RCC 7860 (cell line): ENCODE measurements at regions not wholly inside any gene's neighbourhood (a gene's known extent, or its start where the extent isn't known, plus 50 kb on each side); places are given as distances from the start of the nearest gene placed in this dataset.
"Not testable (repeated sequence)": the region's sequence is repeated elsewhere in the genome, so short reads cannot be mapped to it uniquely, and the experiment has no call there.

ENCODE experiments used
- DNase-seq: peaks from one replicate; pipeline ENCODE4 v3.0.0-alpha.2; 2015; ENCODE audit warnings: low spot score
- FAIRE-seq: peaks from 2 replicates; lab custom pipeline; 2012; peaks lifted over from hg19 to GRCh38; lab: Jason Lieb, UNC

GRCh38 chr3:177646749-177647148, 449.5 kb upstream of the TBL1XR1 start:
- FAIRE-seq, result no peak
- DNase-seq, result no peak

DNA sequence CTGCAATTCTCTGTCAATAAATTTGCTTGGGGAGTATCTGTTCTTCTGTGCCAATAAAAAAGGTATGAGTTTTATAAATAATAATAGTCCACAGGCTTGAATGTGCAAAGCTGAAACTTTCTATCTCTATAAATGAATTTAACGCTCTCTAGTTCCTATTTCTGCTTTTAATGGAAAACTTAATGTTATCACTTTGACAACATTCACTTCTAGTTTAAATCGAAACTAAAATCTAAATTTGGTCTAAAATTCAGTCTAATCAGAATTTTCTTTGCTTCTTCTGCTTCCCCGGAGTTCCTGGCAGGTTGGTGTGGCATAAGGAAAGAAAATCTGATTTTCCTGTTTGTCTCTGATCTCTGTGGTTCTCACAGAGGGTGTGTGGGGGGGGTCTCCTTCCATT, 450.1 kb upstream of the TBL1XR1 start:
- no peak for DNase-seq
- no peak for FAIRE-seq

DNA sequence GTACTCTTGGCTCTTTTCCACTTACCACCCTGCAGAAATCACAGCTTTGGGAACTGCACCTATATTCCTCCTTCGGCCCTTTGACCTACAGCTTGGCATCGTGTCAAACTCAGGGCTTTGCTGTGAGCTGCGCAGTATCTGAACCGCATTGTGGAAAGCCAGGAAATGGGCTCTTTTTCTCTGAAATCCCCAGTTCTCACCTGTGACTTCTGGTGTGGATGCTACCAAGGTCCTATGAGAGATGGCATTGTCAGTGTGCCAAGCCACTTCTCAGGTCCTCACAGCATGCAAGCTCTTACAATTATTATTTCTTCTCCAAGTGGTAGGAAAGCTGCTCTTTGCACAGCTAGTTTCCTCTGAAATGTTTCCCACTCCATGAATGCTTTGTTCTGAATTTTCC, 450.6 kb upstream of the TBL1XR1 start:
- DNase-seq (no peak), FAIRE-seq (no peak)

GRCh38 chr3:177652556-177653291, 455.4 kb upstream of the TBL1XR1 start:
- DNase-seq (no peak), FAIRE-seq (no peak)

- no peak for DNase-seq
- FAIRE-seq, result no peak
Observed at GRCh38 chr3:177657243-177657642, 460.0 kb upstream of the TBL1XR1 start.

GRCh38 chr3:177658354-177658753, 461.1 kb upstream of the TBL1XR1 start:
- peak; percentile 89 for FAIRE-seq
- DNase-seq, result peak; percentile 54

DNA sequence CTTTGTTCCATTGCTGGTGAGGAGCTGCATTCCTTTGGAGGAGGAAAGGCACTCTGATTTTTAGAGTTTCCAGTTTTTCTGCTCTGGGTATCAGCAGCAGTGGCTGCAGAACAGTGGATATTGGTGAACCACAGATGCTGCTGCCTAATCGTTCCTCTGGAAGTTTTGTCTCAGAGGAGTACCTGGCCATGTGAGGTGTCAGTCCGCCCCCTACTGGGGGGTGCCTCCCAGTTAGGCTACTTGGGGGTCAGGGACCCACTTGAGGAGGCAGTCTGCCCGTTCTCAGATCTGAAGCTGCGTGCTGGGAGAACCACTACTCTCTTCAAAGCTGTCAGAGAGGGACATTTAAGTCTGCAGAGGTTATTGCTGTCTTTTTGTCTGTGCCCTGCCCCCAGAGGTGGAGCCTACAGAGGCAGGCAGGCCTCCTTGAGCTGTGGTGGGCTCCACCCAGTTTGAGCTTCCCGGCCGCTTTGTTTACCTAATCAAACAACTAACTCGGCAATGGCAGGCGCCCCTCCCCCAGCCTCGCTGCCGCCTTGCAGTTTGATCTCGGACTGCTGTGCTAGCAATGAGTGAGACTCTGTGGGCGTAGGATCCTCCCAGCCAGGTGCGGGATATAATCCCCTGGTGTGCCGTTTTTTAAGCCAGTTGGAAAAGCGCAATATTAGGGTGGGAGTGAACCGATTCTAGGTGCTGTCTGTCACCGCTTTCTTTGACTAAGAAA, 467.3 kb upstream of the TBL1XR1 start:
- not testable (repeated sequence) for FAIRE-seq

DNA sequence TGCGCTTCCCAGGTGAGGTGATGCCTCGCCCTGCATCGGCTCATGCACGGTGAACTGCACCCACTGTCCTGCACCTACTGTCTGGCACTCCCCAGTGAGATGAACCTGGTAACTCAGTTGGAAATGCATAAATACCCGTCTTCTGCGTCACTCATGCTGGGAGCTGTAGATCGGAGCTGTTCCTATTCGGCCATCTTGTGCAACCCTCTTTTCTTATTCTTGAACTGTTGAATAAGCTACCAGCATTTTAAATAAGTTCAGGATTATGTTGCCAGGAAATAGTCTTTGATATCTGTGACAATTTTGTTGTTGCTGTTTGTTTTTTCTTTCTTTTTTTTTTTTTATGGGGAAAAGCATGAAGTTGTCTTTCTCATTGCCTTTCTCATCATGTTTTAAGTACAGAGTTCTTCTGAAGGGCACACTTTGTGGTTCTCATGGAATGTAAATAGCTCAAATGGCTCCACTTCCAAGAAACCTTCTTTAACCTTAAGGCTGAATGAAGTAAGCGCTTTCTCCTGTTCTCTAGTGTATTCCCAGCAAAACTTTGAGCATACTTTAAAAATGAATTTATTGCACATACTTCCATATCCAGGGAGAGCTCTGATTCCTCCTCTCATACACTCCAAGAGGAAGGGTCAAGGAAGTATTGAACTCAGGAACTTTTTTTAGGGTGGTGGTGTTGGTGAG, 468.0 kb upstream of the TBL1XR1 start:
- no peak for FAIRE-seq
- no peak for DNase-seq

More for the DNA sequence above, 467.3 kb upstream of the TBL1XR1 start:
- DNase-seq, result not testable (repeated sequence)

DNA sequence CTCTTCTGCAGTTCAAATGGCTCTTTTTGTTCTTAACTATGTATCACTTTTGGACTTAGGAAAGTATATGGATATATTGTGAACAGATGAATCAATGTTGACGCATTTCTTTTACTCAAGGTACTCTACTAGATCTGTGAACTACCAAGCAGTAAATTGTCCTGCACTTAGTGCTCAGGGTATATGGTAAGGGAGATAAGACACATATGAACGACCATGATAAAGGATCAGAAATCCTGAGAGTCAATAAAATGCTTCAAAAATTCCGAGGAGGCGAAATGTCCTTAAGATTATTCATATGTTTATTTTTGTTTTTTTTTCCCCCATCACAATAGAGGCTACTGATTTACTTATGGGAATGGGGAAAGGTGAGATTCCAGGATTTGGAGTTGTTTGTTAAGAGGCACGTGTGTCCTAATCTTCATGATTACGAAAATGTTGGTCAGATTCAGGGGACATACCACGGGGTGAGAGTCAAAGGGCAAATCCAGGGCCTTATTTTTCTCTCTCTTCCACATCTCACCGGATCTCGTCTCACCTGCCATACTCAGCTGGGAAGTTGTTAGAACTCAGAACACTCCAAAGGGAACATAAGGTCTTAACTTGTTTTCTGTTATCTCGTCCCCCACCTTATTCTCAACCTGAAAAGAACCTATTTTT, 475.1 kb upstream of the TBL1XR1 start:
- FAIRE-seq (no peak), DNase-seq (no peak)

- FAIRE-seq (no peak), DNase-seq (peak; percentile 41)
Observed at GRCh38 chr3:177673112-177673914, 476.0 kb upstream of the TBL1XR1 start.

- DNase-seq (no peak), FAIRE-seq (no peak)
Observed at GRCh38 chr3:177674186-177674585, 476.9 kb upstream of the TBL1XR1 start.

DNA sequence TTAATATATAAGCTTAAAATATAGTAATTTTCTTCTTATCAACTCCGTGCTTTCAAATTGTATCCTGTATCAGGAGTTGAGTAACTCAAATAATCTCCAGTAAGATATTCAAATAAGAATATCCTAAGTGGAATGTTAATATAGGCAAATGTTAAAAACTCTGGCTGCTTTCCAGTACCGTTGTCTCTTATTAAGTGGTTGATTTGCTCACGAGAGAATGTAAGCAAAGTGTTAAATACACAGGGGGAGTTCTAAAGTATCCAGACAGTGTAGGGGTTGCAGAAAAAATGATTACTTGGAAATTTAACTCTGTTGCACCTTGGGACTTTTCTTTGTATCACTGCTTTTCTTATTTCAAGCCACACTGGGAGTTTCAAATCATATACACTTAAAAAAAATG, 478.9 kb upstream of the TBL1XR1 start:
- FAIRE-seq, result no peak
- DNase-seq, result no peak

GRCh38 chr3:177676947-177677587, 479.8 kb upstream of the TBL1XR1 start:
- DNase-seq, result no peak
- no peak for FAIRE-seq

- FAIRE-seq (peak; percentile 93), DNase-seq (peak; percentile 81)
Observed at GRCh38 chr3:177679568-177680471, 482.5 kb upstream of the TBL1XR1 start.

DNA sequence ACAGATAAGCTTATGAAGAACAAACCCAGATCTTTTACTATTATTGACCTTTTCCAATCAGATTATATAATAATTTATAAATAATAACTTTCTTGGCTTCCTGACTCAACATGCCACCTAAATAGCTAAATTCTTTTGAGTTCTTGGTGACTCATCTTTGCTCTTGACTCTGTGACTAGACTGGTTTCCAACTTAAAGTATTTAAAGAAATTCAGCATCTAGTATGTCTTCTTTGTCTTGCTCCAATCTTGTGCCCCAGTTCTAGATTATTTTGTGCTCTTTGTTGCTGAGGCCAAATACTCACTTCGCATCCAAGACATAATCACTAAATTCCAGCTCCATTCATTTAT, 483.2 kb upstream of the TBL1XR1 start:
- FAIRE-seq, result peak; percentile 85
- peak; percentile 53 for DNase-seq

DNA sequence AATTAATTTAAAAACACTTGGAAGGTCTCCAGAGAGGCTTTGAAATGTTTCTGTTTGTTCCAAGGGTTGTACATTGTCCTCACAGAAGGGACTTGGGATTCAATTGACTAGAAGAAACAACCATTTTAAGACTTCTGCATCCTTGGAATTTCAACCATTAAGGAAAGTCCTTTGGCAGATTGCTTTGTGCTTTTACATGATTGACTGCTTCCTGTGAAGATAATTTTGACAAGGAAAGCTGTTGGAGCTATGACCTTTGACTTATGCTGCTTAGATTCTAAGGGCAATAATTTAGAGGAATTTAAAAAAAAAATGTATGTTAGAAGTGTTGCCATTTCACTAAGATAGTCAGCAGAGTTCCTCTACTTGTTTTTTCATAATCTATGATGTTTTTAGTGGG, 483.9 kb upstream of the TBL1XR1 start:
- no peak for FAIRE-seq
- DNase-seq, result no peak

- no peak for FAIRE-seq
- no peak for DNase-seq
Observed at GRCh38 chr3:177681852-177682251, 484.6 kb upstream of the TBL1XR1 start.

DNA sequence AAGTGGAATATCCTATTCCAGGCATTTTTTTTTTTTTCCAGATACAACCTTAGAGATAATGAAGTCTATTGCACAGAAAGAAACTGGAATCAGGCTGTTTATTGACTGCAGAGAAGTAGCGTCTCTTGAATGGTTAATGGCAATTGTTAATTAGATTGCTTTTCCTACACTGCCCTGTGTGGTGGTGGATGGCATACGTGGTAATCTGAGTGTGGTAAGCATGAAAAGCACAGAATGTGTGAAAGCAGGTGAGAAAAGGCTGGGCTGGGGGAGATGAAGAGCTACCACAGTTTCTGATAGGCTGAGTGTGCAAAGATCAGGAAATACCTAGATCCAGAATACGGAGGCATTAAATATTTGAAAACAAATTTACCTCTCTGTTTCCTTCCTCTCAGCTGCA, 486.3 kb upstream of the TBL1XR1 start:
- FAIRE-seq (no peak), DNase-seq (no peak)

- FAIRE-seq (no peak), DNase-seq (no peak)
Observed at GRCh38 chr3:177686671-177687070, 489.4 kb upstream of the TBL1XR1 start.
